ENCODE measurements at regions not wholly inside any gene's neighbourhood (a gene's known extent, or its start where the extent isn't known, plus 50 kb on each side); places are given as distances from the start of the nearest gene placed in this dataset.

DNA sequence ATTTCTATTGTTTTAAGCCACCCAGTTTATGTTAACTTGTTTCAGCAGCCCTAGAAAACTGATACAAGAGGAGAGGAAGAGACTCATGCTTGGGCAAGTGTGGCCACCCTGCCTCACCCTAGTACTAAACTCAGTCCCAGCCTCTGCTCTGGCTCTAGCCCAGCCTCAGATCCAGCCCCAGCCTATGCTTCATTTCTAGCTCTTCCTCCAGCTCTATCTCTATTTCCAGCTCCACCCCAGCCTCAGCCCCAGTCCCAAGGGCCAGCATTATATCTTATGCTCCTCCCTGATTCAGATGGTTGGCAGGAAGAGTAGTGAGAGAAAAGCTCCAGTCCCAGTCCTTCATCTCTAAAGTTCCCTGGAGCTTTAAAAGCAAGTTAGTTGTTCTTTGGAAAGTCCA is 535.5 kb downstream of the PTPRC start:
- TF ChIP-seq CTCF (IDR thresholded peaks at IDR 0.05), result no peak
- TF ChIP-seq POLR2AphosphoS5 (IDR thresholded peaks at IDR 0.05), result no peak
- no peak for TF ChIP-seq EP300 (IDR thresholded peaks at IDR 0.05)
- no peak for TF ChIP-seq POLR2A (IDR thresholded peaks at IDR 0.05)

All from sigmoid colon (tissue), 4 donors.